Astrocyte (in vitro differentiated cells and primary cell): ENCODE measurements at regions not wholly inside any gene's neighbourhood (a gene's known extent, or its start where the extent isn't known, plus 50 kb on each side); places are given as distances from the start of the nearest gene placed in this dataset.

Experiments used
- EZH2 ChIP-seq: IDR thresholded peaks from 2 replicates; pipeline ENCODE4 v1.6.1; 2012; ENCODE audit warnings: mild to moderate bottlenecking, low read length, inconsistent platforms; ENCODE audit not compliant: insufficient read depth
- TF ChIP-seq, protein P1 (sequence below): IDR thresholded peaks from 2 replicates; pipeline ENCODE4 v1.5.1; 2011; ENCODE audit warnings: low read depth, mild to moderate bottlenecking, inconsistent platforms, low read length, moderate library complexity; ENCODE audit not compliant: insufficient read depth

DNA sequence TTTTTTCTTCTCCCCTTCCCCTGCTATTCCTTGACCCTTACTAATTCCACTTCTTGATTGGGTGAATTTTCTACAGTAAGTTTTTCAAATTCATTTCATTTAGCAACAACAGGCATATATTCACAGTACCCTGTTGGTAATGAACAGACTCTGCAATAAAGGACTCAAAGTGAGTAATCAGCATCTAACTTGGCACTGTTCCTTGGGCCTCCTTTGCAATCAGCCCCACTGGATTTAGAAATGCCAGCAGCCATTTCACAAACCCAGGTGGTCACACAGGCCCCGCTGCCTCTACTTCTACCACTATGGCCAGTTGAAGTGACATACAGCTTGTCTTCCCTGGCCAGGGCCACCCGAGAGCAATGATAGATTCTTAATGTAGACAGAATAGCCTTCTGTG lies 113.8 kb downstream of the CYB561 start:
- TF ChIP-seq, protein P1, sequence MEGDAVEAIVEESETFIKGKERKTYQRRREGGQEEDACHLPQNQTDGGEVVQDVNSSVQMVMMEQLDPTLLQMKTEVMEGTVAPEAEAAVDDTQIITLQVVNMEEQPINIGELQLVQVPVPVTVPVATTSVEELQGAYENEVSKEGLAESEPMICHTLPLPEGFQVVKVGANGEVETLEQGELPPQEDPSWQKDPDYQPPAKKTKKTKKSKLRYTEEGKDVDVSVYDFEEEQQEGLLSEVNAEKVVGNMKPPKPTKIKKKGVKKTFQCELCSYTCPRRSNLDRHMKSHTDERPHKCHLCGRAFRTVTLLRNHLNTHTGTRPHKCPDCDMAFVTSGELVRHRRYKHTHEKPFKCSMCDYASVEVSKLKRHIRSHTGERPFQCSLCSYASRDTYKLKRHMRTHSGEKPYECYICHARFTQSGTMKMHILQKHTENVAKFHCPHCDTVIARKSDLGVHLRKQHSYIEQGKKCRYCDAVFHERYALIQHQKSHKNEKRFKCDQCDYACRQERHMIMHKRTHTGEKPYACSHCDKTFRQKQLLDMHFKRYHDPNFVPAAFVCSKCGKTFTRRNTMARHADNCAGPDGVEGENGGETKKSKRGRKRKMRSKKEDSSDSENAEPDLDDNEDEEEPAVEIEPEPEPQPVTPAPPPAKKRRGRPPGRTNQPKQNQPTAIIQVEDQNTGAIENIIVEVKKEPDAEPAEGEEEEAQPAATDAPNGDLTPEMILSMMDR, result no peak
- TF ChIP-seq EZH2, result no peak
